ENCODE measurements at regions not wholly inside any gene's neighbourhood (a gene's known extent, or its start where the extent isn't known, plus 50 kb on each side); places are given as distances from the start of the nearest gene placed in this dataset.

DNA sequence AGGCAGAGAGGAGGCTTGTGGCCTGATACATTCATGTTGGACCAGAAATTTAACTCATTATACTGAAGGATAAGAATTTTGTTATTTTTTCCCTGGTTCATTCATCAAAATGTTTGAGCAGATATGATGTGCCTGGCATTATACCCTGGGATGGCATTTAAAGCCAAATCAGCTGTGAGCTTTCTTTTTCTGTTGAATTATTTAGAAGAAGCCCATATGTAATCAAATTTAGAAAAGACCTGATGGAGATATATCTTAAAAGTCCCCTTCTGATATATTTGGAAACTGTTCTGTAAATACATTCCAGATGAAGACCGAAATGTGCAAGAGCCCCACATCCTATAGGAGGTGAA, 743.1 kb upstream of the HS6ST1 start:
- H3K27ac ChIP-seq (ENCODE audit: low read depth in 1 of 2, low read length in 2 of 2) = no peak overlapping the region
- H3K4me1 ChIP-seq (ENCODE audit: control insufficient read depth in 4 of 4, insufficient read depth in 4 of 4, low read length in 3 of 4) = no peaks in the 10 kb centered on the region
- no peak for DNase-seq (ENCODE audit: low spot score)
- no peak for TF ChIP-seq SP1 (IDR thresholded peaks at IDR 0.05)
- TF ChIP-seq HNF4G (IDR thresholded peaks at IDR 0.05) = no peak
- TF ChIP-seq, protein P1, sequence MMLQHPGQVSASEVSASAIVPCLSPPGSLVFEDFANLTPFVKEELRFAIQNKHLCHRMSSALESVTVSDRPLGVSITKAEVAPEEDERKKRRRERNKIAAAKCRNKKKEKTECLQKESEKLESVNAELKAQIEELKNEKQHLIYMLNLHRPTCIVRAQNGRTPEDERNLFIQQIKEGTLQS (IDR thresholded peaks at IDR 0.05) = no peak
- TF ChIP-seq, protein P2, sequence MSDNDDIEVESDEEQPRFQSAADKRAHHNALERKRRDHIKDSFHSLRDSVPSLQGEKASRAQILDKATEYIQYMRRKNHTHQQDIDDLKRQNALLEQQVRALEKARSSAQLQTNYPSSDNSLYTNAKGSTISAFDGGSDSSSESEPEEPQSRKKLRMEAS (IDR thresholded peaks at IDR 0.05) = no peak
- no peak for TF ChIP-seq RAD21 (IDR thresholded peaks at IDR 0.05)
- TF ChIP-seq, protein P3, sequence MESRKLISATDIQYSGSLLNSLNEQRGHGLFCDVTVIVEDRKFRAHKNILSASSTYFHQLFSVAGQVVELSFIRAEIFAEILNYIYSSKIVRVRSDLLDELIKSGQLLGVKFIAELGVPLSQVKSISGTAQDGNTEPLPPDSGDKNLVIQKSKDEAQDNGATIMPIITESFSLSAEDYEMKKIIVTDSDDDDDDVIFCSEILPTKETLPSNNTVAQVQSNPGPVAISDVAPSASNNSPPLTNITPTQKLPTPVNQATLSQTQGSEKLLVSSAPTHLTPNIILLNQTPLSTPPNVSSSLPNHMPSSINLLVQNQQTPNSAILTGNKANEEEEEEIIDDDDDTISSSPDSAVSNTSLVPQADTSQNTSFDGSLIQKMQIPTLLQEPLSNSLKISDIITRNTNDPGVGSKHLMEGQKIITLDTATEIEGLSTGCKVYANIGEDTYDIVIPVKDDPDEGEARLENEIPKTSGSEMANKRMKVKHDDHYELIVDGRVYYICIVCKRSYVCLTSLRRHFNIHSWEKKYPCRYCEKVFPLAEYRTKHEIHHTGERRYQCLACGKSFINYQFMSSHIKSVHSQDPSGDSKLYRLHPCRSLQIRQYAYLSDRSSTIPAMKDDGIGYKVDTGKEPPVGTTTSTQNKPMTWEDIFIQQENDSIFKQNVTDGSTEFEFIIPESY (IDR thresholded peaks at IDR 0.05) = no peak
- no peak for TF ChIP-seq GABPA (IDR thresholded peaks at IDR 0.05 in 1 of 2, conservative IDR thresholded peaks at IDR 0.05 in 1 of 2)
- no peak for TF ChIP-seq RXRA (IDR thresholded peaks at IDR 0.05)
- TF ChIP-seq FOXA2 (IDR thresholded peaks at IDR 0.05) = no peak
- TF ChIP-seq EGR1 (IDR thresholded peaks at IDR 0.05; ENCODE audit: low read depth in 2 of 2) = no peak
- no peak for TF ChIP-seq TAF1 (conservative IDR thresholded peaks at IDR 0.05)
- no peak for TF ChIP-seq HNF4A (conservative IDR thresholded peaks at IDR 0.05)
- TF ChIP-seq JUND (IDR thresholded peaks at IDR 0.05) = no peak
- no peak for TF ChIP-seq FOXA1 (IDR thresholded peaks at IDR 0.05)
- TF ChIP-seq, protein P4, sequence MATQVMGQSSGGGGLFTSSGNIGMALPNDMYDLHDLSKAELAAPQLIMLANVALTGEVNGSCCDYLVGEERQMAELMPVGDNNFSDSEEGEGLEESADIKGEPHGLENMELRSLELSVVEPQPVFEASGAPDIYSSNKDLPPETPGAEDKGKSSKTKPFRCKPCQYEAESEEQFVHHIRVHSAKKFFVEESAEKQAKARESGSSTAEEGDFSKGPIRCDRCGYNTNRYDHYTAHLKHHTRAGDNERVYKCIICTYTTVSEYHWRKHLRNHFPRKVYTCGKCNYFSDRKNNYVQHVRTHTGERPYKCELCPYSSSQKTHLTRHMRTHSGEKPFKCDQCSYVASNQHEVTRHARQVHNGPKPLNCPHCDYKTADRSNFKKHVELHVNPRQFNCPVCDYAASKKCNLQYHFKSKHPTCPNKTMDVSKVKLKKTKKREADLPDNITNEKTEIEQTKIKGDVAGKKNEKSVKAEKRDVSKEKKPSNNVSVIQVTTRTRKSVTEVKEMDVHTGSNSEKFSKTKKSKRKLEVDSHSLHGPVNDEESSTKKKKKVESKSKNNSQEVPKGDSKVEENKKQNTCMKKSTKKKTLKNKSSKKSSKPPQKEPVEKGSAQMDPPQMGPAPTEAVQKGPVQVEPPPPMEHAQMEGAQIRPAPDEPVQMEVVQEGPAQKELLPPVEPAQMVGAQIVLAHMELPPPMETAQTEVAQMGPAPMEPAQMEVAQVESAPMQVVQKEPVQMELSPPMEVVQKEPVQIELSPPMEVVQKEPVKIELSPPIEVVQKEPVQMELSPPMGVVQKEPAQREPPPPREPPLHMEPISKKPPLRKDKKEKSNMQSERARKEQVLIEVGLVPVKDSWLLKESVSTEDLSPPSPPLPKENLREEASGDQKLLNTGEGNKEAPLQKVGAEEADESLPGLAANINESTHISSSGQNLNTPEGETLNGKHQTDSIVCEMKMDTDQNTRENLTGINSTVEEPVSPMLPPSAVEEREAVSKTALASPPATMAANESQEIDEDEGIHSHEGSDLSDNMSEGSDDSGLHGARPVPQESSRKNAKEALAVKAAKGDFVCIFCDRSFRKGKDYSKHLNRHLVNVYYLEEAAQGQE (IDR thresholded peaks at IDR 0.05) = no peak
- TF ChIP-seq YY1 (IDR thresholded peaks at IDR 0.05) = no peak
- no peak for TF ChIP-seq NR2F2 (IDR thresholded peaks at IDR 0.05)
- no peaks in the 10 kb centered on the region for H3K36me3 ChIP-seq (ENCODE audit: control insufficient read depth in 4 of 4, insufficient read depth in 3 of 4, low read depth in 1 of 4, low read length in 3 of 4)
- H3K27me3 ChIP-seq (ENCODE audit: control insufficient read depth in 4 of 4, insufficient read depth in 4 of 4, low read length in 3 of 4) = no peaks in the 10 kb centered on the region
- H3K4me3 ChIP-seq (ENCODE audit: low read depth in 1 of 3, low read length in 3 of 3) = no peak overlapping the region
- 85% methylated on average over 1 of the region's 1 CpG for WGBS
- H3K9me3 ChIP-seq (ENCODE audit: control insufficient read depth in 4 of 4, low read length in 3 of 4) = no peaks in the 10 kb centered on the region
- no peak overlapping the region for H3K9ac ChIP-seq (ENCODE audit: low read depth in 1 of 2, low read length in 2 of 2)

DNA sequence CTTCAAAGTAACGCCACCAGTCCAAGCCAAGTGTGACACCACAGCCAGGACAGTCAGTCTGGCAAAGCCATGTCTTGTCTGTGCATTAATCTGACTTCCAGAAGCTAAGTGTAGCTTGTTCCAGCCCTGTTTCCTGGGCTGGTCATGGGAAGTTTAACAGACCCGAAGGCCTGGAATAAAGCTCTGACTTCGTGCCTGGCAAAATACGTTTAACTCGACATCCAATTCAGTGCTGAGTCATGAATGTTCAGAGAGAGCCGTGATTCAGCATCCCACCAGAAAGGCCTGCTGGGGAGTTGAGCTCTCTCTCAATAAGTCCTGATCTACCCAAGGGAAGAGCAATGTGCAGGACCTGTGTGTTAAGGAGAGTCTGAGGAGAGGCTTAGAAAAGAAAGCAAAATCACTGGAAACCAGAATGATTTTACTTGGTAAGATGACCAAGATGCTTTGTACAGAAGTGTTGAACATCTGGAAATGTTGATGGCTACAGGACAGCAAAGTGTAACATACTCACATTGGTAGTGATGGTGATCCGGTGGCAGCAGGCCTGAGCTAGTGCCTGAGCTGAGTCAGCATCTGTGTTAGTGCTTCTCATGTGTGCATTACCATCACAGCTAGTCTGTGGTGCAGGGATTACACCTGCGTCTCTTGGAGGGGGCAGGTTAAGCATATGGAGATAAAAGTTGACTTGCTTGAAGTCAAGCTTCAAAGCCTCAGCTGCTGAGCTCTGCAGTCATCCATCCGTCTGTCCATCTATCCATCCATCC, 743.7 kb upstream of the HS6ST1 start:
- Histone ChIP-seq H3K4me3 (ENCODE audit: low read depth in 1 of 3, low read length in 3 of 3) (no peak overlapping the region), H3K36me3 (ENCODE audit: control insufficient read depth in 4 of 4, insufficient read depth in 3 of 4, low read depth in 1 of 4, low read length in 3 of 4) (no peaks in the 10 kb centered on the region), H3K4me1 (ENCODE audit: control insufficient read depth in 4 of 4, insufficient read depth in 4 of 4, low read length in 3 of 4) (no peaks in the 10 kb centered on the region), H3K9me3 (ENCODE audit: control insufficient read depth in 4 of 4, low read length in 3 of 4) (no peaks in the 10 kb centered on the region), H3K9ac (ENCODE audit: low read depth in 1 of 2, low read length in 2 of 2) (no peak overlapping the region), H3K27me3 (ENCODE audit: control insufficient read depth in 4 of 4, insufficient read depth in 4 of 4, low read length in 3 of 4) (no peaks in the 10 kb centered on the region), H3K27ac (ENCODE audit: low read depth in 1 of 2, low read length in 2 of 2) (no peak overlapping the region)
- 85% methylated on average over 9 of the region's 9 CpGs for WGBS
- no peak for DNase-seq (ENCODE audit: low spot score)
- TF ChIP-seq TAF1 (conservative IDR thresholded peaks at IDR 0.05) (no peak), FOXA1 (IDR thresholded peaks at IDR 0.05) (no peak), HNF4A (conservative IDR thresholded peaks at IDR 0.05) (no peak), YY1 (IDR thresholded peaks at IDR 0.05) (no peak), FOXA2 (IDR thresholded peaks at IDR 0.05) (no peak)
- TF ChIP-seq, protein P1 (IDR thresholded peaks at IDR 0.05) = no peak
- TF ChIP-seq, protein P5, sequence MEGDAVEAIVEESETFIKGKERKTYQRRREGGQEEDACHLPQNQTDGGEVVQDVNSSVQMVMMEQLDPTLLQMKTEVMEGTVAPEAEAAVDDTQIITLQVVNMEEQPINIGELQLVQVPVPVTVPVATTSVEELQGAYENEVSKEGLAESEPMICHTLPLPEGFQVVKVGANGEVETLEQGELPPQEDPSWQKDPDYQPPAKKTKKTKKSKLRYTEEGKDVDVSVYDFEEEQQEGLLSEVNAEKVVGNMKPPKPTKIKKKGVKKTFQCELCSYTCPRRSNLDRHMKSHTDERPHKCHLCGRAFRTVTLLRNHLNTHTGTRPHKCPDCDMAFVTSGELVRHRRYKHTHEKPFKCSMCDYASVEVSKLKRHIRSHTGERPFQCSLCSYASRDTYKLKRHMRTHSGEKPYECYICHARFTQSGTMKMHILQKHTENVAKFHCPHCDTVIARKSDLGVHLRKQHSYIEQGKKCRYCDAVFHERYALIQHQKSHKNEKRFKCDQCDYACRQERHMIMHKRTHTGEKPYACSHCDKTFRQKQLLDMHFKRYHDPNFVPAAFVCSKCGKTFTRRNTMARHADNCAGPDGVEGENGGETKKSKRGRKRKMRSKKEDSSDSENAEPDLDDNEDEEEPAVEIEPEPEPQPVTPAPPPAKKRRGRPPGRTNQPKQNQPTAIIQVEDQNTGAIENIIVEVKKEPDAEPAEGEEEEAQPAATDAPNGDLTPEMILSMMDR (IDR thresholded peaks at IDR 0.05; ENCODE audit: low read depth, low read length, missing input control) = no peak
- TF ChIP-seq, protein P4 (IDR thresholded peaks at IDR 0.05) = no peak

Data from liver (tissue), 8 donors.